HG03280 (cell line): ENCODE measurements at regions not wholly inside any gene's neighbourhood (a gene's known extent, or its start where the extent isn't known, plus 50 kb on each side); places are given as distances from the start of the nearest gene placed in this dataset.

Experiments used
- ATAC-seq: cut with Tn5 transposase; IDR thresholded peaks from one replicate; pipeline ENCODE4 v1.9.1; 2021; ENCODE audit warnings: mild to moderate bottlenecking, moderate library complexity; ENCODE audit not compliant: unreplicated experiment

DNA sequence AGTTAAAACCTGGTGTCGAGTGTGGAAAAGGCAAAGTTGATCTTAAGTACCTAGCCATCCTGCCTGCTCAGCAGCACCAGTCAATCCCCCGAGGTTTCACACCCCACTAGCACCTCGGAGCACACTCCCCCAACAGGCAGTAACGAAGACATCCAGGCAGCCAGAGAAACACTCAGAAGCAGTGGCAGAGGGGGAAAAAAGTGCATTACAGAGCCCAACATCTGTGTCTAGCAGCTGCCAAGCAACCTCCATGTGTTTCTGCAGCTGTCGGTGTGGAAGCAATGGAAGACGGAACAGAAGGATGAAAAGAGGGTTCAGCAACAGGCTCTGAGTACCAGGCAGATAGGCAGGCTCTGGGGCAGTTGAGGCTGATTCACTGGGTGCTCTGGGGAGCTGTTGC, 73.4 kb upstream of the PROX1 start:
- ATAC-seq: no peak

DNA sequence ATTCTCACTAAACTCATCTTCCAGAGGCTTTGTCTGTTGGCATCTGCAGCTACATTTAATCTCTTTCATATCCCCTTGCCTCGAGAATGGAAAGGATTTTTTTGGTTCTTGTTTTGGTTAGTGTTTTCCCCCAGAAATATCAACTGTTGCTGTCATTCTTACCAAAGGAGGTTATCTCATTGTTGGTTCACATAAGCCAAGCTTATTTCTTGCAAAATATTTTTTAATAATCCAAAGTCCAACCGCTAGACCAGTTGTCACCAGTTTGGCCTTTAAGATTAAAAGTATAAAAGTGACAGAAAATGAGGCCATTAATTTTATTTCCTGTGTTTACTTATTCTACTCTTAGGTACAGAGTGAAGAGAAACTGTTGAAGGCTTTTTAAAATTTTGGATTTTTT, 66.5 kb upstream of the PROX1 start:
- ATAC-seq: no peak

DNA sequence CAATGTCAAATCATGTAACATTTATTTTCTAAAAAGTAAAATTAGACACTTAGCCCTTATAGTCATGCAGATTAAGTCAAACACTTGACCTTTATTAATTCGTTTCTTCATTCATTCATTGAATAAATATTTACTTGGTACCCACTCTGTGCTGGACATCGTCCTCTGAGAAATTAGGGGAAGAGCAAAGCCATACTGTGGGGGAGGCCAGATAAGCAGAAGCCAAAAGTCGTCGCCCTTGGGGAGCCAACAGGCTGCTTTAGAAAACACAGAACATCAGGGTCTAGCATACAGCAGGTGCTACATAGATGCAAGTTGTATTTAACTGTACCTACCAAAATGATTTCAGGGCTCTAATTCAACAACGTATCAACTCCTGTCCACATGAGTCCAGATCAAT, 66.1 kb upstream of the PROX1 start:
- no peak for ATAC-seq

DNA sequence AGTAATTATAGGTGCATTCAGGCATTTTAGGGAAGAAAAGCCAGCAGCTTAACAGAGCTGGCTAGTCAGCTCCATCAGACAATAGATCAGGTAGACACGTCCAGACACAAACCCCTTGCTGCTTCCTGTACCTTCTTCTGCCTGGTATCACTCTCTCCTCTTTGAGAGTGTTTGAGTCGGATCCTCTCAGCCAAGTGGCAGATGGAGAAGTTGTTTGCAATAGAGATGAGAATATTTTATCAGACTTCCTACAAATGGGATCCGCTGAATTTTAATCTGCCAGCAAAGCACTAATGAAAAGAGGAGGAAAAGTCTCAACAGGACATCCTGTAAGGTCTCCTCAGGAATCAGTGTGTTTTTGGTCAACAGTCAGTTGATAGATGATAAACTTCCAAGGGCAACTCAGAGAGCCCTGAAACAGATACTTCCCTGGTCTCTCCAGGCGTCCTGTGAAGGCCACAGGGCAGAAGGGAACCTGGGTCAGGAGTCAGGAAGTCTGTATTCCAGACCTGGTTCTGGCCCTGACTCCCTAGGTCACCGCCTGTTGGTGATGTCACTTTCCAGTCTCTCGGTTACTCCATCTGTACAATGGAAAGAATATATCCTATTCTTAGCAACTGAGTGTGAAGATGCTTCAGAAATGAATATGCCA, 62.1 kb upstream of the PROX1 start:
- ATAC-seq: no peak

DNA sequence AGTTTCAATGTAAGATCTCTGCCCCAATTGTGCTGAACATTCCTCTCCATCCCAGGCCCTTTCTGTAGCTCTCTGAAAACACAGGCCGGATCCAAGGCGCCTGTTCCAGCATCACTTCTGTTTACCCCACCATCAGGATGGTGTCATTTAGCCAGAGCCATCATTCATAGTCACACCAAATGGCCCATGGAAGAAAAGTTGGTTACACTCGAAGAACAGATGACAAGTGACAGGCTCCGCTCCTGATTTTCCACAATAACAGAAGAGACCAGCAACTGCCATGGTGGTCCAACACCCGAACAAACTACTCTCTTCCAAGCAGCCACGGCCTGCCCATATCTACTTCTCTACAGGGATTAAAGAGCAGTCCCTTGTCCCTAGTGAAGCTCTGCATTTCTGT, 59.9 kb upstream of the PROX1 start:
- no peak for ATAC-seq

DNA sequence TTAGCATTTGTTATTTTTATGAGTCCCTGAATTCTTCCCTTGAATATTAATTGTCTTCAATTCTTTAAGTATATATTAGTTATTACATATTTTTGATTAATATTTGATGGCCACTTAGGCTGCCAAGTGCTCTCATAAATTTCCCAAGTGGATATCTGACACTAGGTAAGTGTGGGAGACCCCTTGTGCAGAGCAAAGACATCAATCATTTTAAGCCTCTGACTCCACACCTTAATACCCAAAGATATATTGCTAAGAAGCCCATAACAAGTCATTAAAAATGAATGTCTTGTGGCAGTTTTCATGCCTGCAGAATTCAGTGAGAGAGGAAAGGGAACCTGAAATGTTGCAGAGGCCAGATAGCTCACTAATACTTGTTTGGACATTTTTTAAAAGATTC, 58.4 kb upstream of the PROX1 start:
- ATAC-seq: no peak

DNA sequence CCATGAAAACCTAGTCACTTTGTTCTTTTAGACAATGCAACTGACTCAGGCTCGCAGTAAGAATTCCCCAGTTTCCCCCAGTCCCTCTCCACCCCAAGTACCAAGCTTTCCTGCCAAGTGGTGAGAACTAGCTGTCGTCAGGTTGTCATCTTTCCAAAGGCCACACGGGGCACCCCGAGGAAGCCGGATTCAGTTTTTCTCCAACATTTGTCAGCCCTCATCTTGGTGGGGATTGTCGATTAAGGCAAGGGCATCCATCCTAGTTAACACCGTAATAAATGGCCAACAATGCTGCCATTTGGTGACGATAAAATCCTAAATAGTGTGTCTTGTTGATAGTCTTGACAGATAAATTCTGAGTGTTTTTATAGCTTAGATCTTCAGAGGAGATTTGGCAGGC, 55.9 kb upstream of the PROX1 start:
- no peak for ATAC-seq

DNA sequence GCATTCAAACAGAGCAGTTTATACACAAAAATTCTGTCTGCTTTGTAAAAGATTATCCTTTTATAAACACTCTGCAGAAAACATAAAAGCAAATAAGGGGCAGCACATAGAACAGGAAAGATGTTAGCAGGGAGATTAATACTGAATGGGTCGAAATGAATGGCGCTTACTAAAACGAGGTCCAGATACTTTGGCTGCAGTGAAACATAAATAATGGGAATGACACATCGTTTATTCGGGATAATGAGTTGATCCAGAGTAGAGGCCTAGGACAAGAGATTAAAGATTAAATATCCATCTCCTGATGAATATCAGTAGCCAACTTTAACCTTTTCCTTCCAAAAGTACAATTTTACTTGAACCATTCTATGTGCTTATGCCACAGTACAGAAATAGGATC, 54.4 kb upstream of the PROX1 start:
- no peak for ATAC-seq

DNA sequence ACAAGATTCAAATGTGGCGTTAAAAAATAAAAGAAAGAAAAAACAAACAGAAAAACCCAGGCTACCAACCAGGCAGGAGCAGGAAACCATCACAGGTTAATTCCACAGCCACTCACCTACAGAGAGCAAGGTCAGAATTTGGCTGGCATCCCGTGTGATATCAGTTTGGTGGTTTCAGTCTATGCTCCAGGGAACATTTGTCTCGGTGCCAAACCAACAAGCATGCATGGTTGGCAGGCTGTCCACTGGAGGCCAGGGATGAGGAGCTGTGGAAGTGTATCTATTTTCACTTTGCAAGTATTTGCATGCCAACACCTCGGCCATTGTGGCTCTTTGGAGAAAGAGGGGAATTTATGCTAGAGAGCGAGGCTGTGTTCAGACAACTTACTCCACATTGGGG, 53.1 kb upstream of the PROX1 start:
- no peak for ATAC-seq

DNA sequence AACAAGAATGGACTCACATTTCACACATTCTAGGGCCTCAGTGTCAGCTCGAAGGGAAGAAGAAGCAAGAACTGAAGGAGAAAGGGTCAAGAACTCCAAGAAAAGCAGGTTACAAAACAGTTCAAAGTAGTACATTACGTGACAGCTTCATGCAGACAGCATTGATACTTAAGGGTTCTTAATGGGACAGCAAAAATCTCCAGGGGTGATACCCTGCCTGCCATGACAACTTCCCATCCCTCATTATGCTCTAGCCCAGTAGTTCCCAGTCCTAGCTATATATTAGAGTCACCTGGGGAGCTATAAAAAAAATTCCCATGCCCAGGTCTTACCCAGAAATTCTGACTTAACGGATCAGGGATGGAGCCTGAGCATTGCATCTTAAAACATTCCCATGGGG, 51.2 kb upstream of the PROX1 start:
- no peak for ATAC-seq
